ENCODE measurements at regions not wholly inside any gene's neighbourhood (a gene's known extent, or its start where the extent isn't known, plus 50 kb on each side); places are given as distances from the start of the nearest gene placed in this dataset.
"Not testable (repeated sequence)": the region's sequence is repeated elsewhere in the genome, so short reads cannot be mapped to it uniquely, and the experiment has no call there.

DNA sequence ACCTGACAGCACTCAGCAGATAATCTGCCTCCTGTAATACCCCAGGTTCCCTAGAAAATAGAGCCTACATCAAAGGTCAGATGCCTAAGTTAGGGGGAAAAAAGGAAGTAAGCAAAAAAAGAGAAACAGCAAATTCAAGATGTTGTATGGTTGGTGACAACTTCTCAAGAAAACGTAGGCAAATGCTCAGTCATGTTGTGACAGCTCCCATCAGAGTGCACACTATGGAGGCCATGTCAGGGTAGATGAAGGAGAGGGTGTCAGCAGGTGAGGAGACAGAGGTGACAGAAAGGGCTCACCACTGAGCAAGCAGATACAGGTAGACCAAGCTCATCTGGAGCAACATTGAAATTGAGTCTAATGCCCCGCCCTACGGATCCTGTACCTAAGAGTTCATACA is 356.8 kb upstream of the BRINP1 start:
- DNase-seq: no peak

GRCh38 chr9:119722384-119722783 is 353.1 kb upstream of the BRINP1 start:
- no peak for DNase-seq

DNA sequence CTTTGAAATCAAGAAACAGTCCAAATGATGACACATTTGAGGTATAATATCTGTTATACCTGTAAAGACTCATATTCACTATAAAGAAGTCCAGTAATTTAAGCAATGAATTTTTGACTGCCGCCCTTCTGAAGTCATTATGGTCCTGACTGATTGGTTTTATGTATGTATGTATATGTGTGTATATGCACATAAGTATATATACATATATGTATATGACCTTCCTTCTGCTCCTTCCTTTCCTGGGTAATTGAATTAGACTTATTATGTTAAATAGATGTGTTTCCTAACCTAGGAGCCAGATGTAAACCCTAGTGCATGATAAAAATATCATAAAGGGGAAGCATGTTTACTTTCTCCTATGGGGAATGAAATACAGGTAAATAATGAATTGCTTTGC is 343.1 kb upstream of the BRINP1 start:
- no peak for DNase-seq

DNA sequence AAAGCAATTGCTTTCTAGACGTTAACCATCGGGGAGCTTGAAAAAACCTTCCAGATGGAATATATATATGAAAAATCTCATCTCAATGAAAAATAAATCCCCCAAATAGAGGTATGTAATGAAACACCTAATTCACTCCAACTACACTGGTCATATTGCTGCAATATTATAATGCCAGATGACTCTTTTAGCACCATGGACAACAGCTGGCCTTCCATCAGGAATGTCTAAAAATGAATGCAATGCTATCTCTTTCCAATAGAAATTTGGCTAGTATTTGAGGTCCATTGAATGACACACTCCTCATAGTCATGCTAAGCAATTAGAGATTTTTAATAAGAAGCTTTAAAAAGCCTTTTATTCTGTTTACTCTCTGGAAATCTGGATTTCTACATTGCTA is 340.2 kb upstream of the BRINP1 start:
- DNase-seq: no peak

- DNase-seq: no peak
These were observed 338.1 kb upstream of the BRINP1 start for GRCh38 chr9:119707228-119707845.

DNA sequence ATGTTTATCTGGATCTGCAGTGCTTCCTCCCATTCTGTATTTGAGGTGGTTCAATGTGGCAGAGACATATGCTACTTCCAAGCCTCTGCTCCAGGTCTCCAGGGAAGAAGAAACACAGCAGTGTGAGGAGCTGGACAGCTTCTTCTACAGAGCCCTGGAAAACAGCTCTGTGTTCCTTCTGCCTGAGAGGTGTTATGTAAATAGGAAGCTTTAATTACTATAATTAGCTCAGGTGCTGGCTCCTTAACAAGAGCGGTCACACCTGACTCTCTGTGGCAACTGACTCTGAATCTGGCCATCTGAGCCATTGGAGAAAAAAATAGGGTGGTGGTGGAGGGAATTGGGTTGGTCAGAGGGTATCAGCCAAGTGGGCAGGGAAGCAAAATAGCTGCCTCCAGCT is 332.4 kb upstream of the BRINP1 start:
- DNase-seq: no peak

GRCh38 chr9:119698535-119698934 is 329.3 kb upstream of the BRINP1 start:
- DNase-seq: no peak

GRCh38 chr9:119697996-119698395 is 328.8 kb upstream of the BRINP1 start:
- DNase-seq: no peak

- DNase-seq: peak; percentile 15
These were observed 320.6 kb upstream of the BRINP1 start for GRCh38 chr9:119689879-119690278.

- no peak for DNase-seq
These were observed 319.3 kb upstream of the BRINP1 start for GRCh38 chr9:119688547-119688946.

DNA sequence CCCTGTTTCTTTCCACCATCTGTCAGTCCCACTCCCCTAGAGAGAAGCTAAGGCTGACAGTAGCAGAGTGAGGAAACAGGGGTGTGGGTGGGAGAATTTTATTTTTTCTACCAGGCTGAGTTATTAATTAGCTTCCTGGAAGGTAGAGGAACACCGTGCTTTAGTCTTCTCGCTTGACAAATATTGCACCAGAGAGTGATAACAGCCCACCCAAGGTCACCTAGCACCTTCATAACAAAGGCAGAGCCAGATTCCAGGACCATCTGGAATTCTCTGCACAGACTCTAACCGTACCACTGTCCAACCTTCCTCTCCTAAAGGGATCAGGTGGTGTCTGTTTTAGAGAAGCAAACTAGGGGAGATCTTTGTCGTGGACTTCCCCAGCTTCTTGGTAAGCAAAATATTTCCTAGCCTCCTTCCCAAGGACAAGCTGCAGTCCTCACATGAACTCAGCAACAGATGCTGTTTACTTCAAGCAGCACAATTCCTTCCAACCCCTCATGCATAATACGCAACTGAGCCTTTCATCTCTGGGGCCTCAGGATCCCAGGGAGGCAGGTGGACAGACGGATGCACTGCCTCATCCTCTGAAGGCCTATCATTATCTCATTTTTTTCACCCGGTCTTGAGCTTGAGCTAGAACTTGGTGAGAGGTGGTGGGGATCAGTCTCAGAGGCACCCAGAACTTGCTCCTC is 308.7 kb upstream of the BRINP1 start:
- no peak for DNase-seq

- no peak for DNase-seq
These were observed 306.7 kb upstream of the BRINP1 start for GRCh38 chr9:119675951-119676350.

DNA sequence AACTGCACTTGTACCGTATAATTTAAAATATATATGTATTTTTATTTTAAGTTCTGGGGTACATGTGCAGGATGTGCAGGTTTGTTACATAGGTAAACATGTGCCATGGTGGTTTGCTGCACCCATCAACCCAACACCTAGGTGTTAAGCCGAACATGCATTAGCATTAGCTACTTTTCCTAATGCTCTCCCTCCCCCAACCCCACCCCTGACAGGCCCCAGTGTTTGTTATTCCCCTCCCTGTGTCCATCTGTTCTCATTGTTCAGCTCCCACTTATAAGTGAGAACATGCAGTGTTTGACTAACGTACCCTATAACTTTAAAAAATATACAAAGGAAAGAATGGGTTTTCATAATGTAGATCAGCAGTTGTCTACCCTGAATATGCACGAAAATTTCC is 303.5 kb upstream of the BRINP1 start:
- DNase-seq: not testable (repeated sequence)

GRCh38 chr9:119667916-119668315 is 298.7 kb upstream of the BRINP1 start:
- no peak for DNase-seq

GRCh38 chr9:119667163-119667562 is 297.9 kb upstream of the BRINP1 start:
- no peak for DNase-seq

GRCh38 chr9:119662329-119662728 is 293.1 kb upstream of the BRINP1 start:
- no peak for DNase-seq

GRCh38 chr9:119652931-119653330 is 283.7 kb upstream of the BRINP1 start:
- no peak for DNase-seq

DNA sequence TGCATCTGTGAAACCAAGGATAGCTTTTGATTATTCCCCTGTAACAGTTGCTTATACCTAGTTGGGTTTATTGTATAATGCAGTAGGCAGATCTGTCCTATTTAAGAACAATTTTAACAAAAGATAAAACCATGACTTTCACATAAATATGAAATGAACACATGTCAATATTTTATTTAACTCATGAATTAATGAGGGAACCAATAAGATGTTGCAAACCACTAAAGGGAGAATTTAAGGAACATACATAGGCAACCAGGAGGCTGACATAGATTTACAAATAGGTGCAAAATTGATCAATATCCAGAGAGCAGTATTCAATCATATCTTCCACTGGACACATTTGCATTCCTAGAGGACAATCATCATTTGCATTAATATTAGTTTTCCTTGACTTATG is 280.0 kb upstream of the BRINP1 start:
- no peak for DNase-seq

DNA sequence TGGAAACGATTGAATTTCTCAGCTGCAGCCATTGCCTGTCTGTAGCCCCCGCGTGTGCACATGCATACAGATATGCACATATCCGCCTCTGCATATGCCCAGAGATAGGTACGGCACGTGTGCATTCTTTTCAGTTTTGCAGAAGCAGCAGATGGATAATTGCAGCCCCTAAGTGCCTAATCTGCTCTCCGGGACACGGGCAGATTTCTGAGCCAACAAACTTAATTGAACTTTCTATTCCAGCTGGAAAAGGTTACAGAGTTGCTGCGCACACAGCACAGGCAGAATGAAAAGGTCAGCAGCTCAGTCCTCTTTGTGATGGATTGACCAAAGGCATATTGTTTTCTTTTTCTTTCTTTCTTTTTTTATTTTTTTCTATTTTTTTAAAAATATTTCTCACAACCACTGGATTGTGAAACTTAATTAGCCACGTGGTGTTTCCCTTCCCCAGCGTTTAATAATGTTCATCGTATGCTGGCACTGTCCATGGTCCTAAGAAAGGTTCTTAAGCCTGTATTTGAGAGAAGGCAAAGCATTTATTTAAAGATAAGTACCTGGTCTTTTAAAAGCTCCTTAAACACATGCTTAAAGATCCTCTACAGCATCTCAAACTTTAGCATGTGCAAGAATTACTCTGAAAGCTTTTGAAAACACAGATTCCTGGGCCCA is 270.2 kb upstream of the BRINP1 start:
- DNase-seq: peak; percentile 30

DNA sequence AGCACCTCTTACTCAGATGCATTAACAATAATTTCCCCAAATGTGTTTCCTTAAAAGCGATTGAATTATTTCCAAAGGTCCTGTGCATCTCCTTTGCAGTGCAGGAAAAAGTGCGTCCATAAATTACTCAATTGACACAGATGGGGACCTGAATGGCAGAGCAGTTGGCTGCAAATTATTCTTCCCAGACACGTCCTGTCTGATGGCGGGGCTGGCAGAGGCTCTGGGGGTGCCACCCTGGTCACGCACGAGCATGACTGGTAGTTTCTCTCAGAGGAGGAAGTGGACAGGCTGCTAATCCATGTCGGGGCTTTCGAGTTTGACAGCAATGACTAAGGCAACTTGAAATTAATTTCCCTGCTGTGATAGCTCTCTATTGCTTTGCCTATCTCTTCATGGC is 264.8 kb upstream of the BRINP1 start:
- DNase-seq: no peak

DNA sequence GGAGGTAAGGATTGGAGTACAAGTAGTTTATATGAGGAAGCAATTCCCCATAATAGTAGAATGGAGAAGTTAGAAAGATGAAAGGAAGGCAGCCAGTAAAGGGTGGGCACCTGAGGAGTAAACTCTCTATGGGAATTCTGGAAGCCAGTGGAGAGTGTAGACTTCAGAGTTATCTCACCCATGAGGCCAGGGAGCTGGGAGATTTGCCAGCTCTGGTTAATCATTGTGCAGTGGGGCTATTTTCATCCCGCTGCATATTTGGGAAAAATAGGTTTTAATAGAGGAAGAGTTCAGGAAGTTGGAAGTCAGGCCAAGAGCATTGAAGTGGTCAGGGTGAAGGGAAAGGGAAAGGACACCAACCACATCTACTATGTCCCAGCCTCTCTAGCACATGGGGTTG is 242.3 kb upstream of the BRINP1 start:
- DNase-seq: no peak

- DNase-seq: no peak
These were observed 240.2 kb upstream of the BRINP1 start for GRCh38 chr9:119609277-119609971.

GRCh38 chr9:119601632-119602031 is 232.4 kb upstream of the BRINP1 start:
- no peak for DNase-seq

- no peak for DNase-seq
These were observed 228.3 kb upstream of the BRINP1 start for GRCh38 chr9:119597499-119597898.
